ENCODE measurements at regions not wholly inside any gene's neighbourhood (a gene's known extent, or its start where the extent isn't known, plus 50 kb on each side); places are given as distances from the start of the nearest gene placed in this dataset.
"Not testable (repeated sequence)": the region's sequence is repeated elsewhere in the genome, so short reads cannot be mapped to it uniquely, and the experiment has no call there.

DNA sequence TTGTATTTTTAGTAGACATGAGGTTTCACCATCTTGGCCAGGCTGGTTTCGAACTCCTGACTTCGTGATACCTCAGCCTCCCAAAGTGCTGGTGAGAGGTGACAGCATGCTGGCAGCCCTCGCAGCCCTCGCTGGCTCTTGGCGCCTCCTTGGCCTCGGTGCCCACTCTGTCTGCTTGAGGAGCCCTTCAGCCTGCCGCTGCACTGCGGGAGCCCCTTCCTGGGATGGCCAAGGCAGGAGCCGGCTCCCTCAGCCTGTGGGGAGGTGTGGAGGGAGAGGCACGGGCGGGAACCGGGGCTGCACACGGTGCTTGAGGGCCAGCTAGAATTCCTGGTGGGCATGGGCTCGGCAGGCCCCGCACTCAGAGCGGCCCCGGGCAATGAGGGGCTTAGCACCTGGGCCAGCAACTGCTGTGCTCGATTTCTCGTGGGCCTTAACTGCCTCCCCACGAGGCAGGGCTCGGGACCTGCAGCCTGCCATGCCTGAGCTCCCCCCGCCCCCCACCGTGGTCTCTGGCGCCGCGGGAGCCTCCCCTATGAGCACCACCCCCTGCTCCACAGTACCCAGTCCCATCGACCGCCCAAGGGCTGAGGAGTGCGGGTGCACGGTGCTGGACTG is 96.5 kb upstream of the RHOBTB1 start:
- no peak for DNase-seq

DNA sequence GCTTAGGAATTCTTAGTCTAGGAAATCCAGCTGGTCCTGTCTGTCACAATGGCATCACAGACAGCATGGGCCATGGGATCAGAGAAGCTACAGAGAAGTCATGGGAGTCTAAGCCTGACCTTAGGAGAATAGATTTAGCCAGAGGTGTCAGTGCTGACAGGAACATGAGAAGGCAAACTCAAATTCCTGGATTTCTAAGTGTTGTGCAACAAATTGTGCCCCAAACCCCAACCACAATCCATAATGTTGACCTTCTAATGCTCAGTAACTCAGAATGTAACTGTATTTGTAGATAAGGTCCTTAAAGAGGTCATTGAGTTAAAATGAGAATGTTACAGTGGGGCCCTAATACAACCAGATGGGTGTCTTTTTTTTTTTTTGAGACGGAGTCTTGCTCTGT is 95.9 kb upstream of the RHOBTB1 start:
- no peak for DNase-seq

DNA sequence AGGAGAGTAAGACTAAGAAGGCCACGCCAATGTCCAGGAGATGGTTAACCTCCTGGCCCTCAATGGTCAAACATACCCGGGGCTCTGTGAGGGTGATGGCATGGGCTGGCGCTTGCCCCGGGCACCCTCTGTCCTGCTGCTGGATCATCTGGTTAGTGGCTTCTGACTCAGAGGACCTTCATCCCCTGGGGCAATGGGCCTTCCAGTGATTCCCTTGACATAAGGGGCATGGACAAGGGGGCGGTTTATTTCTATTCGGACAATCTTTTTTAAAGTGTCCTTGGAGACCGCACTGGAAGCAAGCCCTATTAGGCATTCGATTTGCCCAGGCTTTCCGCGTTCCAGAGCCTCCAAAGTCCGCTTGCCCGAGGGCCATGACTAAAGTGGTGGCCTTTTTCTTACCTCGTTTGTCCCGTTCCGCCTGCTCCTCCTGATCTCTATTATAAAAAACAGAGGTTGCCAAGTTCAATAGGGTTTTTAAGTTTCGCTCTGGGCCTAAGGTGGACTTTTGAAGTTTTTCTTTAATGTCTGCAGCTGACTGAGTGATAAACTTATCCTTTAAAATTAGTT is 93.4 kb upstream of the RHOBTB1 start:
- DNase-seq: not testable (repeated sequence)

DNA sequence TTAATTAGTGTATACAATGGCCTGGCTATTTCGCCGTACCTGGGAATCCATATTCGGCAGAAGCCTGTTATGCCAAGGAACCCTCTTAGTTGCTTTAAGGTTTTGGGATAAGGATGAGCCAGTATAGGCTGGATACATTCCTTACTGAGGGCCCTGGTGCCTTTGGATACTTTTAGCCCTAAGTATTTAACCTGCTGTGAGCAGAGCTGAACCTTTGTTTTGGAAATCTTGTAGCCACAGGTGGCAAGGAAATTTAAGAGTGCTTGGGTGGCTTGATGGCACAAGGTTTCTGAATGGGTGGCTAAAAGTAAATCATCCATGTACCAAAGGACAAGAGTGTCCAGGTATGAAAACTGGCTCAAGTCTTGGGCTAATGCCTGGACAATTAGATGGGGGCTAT is 92.2 kb upstream of the RHOBTB1 start:
- DNase-seq: not testable (repeated sequence)

DNA sequence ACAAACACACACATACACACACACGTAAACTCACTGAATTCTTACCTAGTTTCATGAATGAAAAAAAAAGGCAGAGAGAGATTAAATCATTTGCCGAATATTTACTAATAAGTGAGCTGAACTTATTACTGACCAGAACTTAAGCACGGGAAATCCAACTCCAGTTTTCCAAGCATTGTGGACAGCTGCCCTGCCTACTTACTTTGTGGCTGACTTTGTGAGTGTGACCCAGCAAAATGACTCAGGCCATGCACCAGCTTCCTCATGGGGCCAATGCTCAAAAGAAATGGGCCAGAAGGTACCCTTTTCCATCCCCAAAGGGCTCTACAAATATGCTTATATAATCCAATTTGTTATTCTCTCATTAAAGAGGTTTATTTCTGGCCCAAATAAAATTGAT is 87.4 kb upstream of the RHOBTB1 start:
- DNase-seq: no peak

DNA sequence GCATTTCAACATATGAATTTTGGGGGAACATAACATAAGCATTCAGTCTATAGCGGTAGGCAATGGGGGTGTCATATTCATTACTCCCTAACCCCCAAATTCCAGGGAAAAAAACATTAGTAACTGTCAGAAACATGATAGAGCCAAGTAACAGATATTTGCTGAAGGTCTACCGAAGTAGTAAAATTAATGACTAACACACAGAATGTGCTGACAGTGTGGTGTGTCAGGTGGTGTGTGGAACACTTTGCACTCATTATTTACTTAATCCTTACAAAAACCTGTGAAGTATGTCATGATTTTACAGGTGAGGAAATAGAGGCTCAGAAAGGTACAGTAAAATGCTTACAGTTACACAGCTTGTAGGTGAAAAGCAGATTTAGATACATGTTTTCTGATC is 85.4 kb upstream of the RHOBTB1 start:
- DNase-seq: no peak

DNA sequence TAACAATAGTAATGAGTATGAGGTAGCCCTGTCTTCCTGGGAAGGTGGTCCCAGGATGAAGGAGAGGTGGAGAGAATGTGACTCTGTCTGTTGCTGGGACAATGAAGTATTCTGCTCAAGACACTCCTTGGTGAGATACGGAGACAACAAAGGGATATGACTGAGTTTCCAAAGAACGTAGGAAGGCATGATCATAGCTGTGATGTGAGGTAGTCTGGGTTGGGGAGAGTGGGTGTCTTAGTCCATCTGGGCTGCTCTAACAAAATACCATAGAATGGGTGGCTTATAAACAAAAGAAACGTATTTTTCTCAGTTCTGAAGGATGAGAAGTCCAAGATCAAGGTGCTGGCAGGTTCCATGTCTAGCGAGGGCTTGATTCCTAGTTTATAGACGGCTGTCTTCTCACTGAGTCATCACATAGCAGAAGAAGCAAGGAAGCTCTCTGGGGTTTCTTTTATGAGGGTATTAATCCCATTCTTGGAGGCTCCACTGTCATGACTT is 84.9 kb upstream of the RHOBTB1 start:
- DNase-seq: no peak

DNA sequence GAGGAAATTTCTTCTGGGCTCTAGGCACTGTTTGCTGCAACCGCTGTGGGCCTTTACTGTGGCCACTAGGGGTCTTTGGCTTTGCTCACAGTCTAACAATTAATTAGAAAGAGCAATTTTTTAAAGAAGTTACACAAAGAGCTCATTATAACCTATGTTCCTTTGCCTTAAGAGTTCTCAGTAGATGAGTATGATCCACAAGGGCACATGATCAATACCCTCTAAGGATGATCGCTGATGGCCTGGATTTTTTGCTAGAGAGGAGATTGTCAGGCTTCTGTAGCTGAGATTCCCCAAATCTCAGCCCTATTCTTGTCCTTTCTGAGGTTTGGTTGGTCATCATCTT is 80.8 kb upstream of the RHOBTB1 start:
- DNase-seq: no peak

DNA sequence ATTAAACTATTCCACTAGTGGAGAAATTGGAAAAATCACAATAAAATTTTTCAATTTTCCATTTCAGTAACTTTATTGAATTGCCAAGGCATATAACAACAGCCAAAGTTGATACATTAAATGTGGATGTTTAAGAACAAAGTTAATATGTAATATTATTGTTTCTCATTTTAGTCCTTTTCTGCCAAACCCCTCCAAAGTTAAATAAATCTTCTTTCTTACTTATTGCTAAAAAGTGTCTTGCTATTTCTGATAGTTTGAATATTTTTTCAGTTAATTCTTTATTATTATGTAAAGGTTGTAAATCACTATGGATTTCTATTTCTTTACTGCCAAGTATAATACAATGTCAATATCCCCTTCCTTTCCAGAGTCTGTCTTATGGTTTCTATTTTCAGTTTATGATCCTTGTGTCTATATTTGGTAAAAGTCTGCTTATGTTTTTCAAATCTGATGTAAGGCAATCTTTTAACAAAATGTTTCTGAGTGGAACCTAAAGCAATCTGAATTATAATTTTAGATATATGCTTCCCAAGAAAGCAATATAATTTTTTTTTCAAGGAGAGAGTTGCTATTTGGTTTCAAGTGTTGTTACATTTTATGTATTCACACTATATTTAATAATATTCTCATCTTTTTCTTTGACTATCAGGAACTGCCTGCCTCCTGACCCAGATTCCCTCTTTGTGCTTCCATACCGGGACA is 80.3 kb upstream of the RHOBTB1 start:
- no peak for DNase-seq

DNA sequence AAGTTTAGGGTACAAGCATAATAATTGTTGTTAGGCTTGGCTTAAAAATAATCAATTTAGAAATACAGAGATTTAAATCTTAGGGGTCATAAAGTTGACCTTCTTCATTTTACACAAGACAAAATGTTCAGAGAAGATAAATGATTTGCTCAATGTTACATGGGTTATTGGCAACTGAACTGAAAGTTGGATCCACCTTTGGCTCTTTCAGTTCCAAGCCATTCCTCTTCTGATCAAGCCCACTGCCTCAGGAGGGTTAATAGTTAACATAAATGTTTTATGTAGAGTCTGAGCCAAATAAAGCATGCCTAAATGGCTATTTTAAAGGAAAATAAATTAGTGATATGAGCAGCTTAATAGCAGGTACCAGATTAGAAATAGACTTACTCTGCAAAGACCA is 79.1 kb upstream of the RHOBTB1 start:
- no peak for DNase-seq

DNA sequence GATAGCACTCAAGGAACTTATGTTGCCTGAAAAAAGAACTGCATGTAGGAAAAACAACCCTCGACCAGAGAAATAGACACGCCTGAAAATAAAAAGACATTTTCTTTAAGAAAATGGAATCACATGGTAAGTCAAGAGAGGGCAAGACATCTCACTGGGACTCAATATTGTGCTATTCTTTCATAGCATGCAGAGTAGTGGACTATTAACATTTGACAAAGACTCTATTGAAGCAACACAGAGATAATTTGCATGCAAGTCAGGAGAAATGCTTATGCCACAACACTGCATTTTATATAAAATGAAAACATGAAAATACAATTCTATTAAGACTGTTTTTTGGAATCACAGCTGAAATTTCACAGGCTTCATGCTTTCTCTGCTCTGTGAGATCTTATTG is 77.9 kb upstream of the RHOBTB1 start:
- no peak for DNase-seq

DNA sequence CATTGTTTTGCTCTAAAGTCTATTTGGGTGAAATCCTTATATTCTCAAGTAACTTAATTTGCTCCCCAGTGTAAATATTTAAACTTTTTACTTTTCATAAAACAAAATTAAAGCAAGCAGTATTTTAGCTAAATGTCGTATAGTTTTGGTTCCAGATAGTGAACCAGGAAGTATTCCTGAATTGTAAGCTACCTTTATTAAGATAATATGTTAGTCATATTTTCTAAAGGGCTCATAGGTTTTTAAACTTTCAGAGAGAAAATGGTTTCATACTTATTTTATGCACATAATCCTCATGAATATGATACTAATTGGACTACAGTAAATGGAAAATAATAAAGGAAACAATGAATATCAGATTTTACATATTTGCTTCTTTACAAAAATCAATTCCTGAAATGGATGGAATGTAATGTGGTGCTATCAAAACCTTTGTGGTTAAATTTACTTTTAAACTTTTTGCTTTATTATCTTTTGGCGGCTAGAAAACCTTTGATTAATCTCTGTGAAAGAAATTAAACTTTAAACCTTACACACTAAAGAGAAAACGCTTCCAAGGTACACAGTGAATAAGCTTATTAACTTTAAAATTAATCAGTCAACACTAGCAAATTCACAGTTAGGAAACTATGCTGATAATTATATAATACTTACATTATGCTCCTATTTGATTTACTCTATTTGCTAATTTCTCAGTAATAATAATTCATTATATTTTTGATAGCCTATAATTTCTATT is 76.6 kb upstream of the RHOBTB1 start:
- no peak for DNase-seq

DNA sequence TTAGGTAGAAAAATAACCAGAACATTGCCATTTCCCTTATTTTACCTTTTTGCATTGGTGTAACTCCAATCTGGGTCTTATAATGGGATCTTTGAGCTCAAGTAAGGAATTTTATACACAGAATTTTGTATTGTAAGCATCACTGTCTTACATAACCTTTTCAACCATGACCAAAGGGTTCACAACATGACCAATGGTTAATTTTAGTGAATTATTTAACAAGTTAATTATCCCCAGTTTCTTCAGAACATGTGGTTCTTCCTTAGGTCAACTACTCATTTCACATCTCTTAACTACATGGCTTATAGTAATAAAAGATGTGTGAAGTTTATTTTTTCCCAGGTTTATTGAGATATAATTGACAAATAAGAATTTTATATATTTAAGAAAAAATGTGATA is 74.2 kb upstream of the RHOBTB1 start:
- DNase-seq: no peak

DNA sequence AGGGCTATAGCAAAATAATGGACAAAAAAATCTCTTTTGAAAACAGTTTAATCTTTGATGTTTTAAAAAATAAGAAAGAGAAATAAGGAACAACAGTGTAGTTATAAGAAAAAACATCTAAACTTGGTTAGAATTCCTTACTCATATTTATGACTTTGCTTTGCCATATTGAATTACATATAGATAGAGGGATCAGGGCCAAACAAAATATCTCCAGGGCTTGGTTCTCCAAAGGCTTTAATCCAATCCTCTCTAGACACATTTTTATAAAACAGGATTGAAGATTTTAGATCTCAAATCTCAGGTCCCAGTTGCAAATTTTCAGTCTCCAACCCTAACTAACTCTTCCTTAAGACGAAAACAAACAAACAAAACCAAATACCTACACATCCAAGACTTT is 72.6 kb upstream of the RHOBTB1 start:
- no peak for DNase-seq

DNA sequence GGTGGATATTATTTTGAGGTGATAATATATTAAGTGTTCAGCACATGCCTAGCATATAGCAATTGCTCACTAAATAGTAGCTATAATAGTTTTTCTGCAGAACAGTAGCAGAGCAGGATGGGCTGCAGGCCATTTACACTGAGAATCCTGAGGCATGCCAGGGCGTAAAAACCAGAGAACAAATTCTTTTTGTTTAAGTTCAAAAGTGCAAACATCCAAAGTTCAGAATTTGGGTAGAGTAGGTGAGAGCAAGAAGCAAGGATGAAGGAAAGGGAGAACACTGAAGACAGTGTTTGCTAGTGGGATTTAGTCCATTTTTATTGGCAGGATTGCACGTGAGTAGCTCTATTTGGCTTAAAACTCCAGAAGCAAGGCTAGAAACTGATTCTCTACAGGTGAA is 72.0 kb upstream of the RHOBTB1 start:
- no peak for DNase-seq

DNA sequence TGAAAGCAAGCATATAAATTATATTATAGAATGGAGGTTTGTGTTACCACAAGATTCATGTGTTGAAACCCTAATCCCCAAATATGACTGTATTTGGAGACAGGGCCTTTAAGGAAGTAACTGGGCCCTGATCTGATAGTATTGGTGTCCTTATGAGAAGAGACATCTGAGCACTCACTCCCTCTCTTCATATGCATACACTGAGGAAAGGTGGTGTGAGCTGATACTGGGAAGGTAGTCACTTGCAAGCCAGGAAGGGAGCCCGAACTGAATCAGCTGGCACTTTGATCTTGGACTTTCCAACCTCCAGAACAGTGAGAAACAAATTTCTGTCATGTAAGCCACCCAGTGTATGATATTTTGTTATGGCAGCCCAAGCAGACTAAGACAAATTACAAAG is 66.9 kb upstream of the RHOBTB1 start:
- no peak for DNase-seq

DNA sequence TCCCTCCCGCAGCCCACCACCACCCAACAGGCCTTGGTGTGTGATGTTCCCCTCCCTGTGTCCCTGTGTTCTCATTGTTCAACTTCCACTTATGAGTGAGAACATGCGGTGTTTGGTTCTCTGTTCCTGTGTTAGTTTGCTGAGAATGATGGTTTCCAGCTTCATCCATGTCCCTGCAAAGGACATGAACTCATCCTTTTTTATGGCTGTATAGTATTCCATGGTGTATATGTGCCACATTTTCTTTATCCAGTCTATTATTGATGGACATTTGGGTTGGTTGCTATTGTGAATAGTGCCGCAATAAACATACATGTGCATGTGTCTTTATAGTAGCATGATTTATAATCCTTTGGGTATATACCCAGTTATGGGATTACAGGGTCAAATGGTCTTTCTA is 59.1 kb upstream of the RHOBTB1 start:
- DNase-seq: not testable (repeated sequence)

DNA sequence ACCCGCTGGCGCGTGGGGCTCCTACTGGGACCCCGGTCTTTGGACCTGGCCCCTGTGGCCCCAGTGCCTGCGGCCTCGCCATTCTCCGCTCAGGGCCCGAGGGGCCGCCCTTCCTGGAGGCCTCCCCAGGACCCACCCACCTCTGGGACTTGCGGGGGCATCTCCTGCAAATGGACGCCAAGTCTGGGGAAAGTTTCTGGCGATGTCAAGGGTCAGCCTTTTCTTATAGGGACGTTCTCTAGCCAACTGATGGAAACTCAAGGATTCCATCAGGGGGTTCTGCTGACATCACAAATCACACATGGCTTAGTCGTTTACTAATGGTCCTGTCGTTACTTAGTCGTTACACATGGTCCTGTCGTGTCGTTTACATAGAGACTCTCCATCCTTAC is 57.7 kb upstream of the RHOBTB1 start:
- DNase-seq: no peak

DNA sequence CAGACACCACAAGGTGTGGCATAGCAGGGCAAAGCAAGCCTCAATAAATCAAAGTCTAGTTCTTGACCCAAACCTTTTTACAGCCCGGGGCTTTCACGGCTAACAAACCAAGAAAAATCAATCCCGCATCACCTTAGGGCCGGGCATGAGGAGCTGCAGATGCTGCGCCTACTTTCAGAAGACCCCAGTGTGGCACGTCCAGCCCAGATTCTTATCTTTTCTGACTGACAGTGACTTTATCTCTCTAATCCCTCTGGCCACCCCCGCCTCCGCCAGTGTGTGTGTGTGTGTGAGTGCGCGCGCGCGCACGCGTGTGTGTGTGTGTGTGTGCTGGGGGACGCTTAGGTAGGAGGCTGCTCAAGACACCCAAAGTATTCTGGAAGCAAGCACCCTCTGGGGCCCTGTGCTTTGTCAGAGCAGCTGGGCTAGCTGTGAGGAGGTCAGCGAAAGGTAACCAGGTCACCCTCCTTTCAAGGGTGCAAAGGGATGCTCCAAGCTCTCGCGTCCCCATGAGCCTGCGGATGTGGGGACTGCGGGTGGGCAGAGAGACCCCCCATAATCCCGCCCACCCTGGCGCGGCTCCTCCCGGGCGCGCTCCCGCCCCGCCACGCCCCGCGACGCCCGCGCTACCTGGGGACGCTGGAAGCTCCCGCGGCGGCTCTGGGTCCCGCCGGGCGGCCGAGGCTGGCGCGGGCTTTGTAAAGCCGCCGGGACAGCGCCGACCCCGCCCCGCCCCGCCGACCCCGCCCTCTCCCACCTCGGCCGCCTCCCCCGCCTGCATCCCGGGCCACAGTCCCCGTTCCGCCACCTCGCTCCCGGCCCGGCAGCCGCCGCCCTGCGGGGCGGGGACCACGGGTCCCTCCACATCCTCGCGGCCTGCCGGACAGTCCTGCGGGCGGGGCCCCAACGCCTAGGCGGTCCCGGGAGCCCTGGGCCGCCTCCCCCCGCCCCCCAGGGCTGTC is 57.1 kb upstream of the RHOBTB1 start:
- DNase-seq: no peak

DNA sequence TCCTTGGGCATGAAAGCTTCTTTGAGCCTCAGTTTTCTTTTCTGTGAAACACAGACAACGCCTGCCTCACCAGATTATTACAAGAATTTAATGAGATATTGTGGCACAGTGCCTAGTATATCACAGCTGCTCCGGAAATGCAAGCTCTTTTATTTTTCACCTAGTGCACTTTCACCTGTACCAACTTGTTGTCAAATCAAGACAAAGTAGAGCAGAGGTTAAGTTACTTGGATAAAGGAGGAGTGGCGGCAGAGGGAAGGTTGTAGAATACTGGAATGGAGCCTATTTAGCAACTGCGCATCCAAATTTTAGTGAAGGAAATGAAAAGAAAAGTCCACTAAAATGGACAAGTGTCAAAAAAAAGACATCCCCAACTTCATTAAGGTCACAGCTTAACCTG is 54.9 kb upstream of the RHOBTB1 start:
- no peak for DNase-seq

DNA sequence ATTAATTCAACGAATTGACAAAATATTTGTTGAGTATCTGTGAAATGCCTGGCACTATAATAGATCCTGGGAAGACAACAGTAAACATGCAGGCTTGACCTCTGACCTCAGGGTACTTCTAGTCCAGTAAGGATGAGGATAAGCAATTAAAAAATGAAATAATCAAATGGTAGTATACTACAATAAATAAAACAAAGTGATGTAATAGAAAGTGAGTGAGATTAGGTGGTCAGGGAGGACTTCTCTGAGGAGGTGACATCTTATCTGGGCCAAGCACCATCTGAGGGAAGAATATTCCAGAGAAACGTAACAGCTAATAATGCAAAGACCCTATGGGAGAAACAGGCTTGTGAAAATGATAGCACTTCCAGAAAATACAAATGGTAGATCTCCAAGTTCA is 50.1 kb upstream of the RHOBTB1 start:
- no peak for DNase-seq

Measured in bone marrow (tissue), 2 donors.